ENCODE measurements at regions not wholly inside any gene's neighbourhood (a gene's known extent, or its start where the extent isn't known, plus 50 kb on each side); places are given as distances from the start of the nearest gene placed in this dataset.

- 89 to 91% (median 89%) methylated on average over 36 to 47 of the region's 47 CpGs for WGBS, 3 donors
These were observed 167.4 kb upstream of the RREB1 start for GRCh38 chr6:6940031-6941025.

GRCh38 chr6:6941201-6941600, 166.6 kb upstream of the RREB1 start:
- H3K9me3 ChIP-seq (ENCODE audit: control insufficient read depth in 2 of 2, insufficient read depth in 1 of 2, low read depth in 1 of 2, low read length in 1 of 2), result no peaks in the 10 kb centered on the region
- FAIRE-seq (no peak), DNase-seq (no peak)
- no peaks in the 10 kb centered on the region for H3K36me3 ChIP-seq (ENCODE audit: control insufficient read depth in 3 of 3, insufficient read depth in 2 of 3, low read depth in 1 of 3, low read length in 3 of 3)
- peaks cover 0 to 6% (median under 1%) of the 10 kb centered on the region in 3 donors for H3K4me1 ChIP-seq (ENCODE audit: control insufficient read depth in 3 of 3, insufficient read depth in 2 of 3, low read depth in 1 of 3, low read length in 2 of 3)
- WGBS, 3 donors, result 97% methylated on average over 8 of the region's 8 CpGs
- no peak overlapping the region for H3K4me3 ChIP-seq (ENCODE audit: low read depth in 1 of 3, low read length in 3 of 3)
- H3K27ac ChIP-seq (ENCODE audit: low read depth in 1 of 3, low read length in 2 of 3), result no peak overlapping the region
- no peaks in the 10 kb centered on the region for H3K27me3 ChIP-seq (ENCODE audit: control insufficient read depth in 3 of 3, insufficient read depth in 3 of 3, low read length in 3 of 3)

More at GRCh38 chr6:6940031-6941025, 167.4 kb upstream of the RREB1 start:
- Histone ChIP-seq H3K9me3 (ENCODE audit: control insufficient read depth in 2 of 2, insufficient read depth in 1 of 2, low read depth in 1 of 2, low read length in 1 of 2) (no peaks in the 10 kb centered on the region), H3K36me3 (ENCODE audit: control insufficient read depth in 3 of 3, insufficient read depth in 2 of 3, low read depth in 1 of 3, low read length in 3 of 3) (no peaks in the 10 kb centered on the region), H3K27ac (ENCODE audit: low read depth in 1 of 3, low read length in 2 of 3) (no peak overlapping the region), H3K27me3 (ENCODE audit: control insufficient read depth in 3 of 3, insufficient read depth in 3 of 3, low read length in 3 of 3) (no peaks in the 10 kb centered on the region), H3K4me3 (ENCODE audit: low read depth in 1 of 3, low read length in 3 of 3) (no peak overlapping the region), H3K4me1 (ENCODE audit: control insufficient read depth in 3 of 3, insufficient read depth in 2 of 3, low read depth in 1 of 3, low read length in 2 of 3) (peaks cover 0 to 6% (median 0%) of the 10 kb centered on the region in 3 donors)
- no peak for DNase-seq
- FAIRE-seq, result no peak

GRCh38 chr6:6942091-6942490, 165.7 kb upstream of the RREB1 start:
- WGBS, 3 donors, result 43 to 68% (median 45%) methylated on average over 3 of the region's 3 CpGs
- DNase-seq (peak in 1 of 2 donors; percentile 49), FAIRE-seq (no peak)
- Histone ChIP-seq H3K4me3 (ENCODE audit: low read depth in 1 of 3, low read length in 3 of 3) (no peak overlapping the region), H3K36me3 (ENCODE audit: control insufficient read depth in 3 of 3, insufficient read depth in 2 of 3, low read depth in 1 of 3, low read length in 3 of 3) (no peaks in the 10 kb centered on the region), H3K9me3 (ENCODE audit: control insufficient read depth in 2 of 2, insufficient read depth in 1 of 2, low read depth in 1 of 2, low read length in 1 of 2) (no peaks in the 10 kb centered on the region), H3K27ac (ENCODE audit: low read depth in 1 of 3, low read length in 2 of 3) (peak overlapping the region in 1 of 3 donors; percentile 39), H3K27me3 (ENCODE audit: control insufficient read depth in 3 of 3, insufficient read depth in 3 of 3, low read length in 3 of 3) (no peaks in the 10 kb centered on the region), H3K4me1 (ENCODE audit: control insufficient read depth in 3 of 3, insufficient read depth in 2 of 3, low read depth in 1 of 3, low read length in 2 of 3) (peaks cover 0 to 13% (median 4%) of the 10 kb centered on the region in 3 donors)

GRCh38 chr6:6942831-6943230, 164.9 kb upstream of the RREB1 start:
- FAIRE-seq, result no peak
- no peaks in the 10 kb centered on the region for H3K9me3 ChIP-seq (ENCODE audit: control insufficient read depth in 2 of 2, insufficient read depth in 1 of 2, low read depth in 1 of 2, low read length in 1 of 2)
- H3K27ac ChIP-seq (ENCODE audit: low read depth in 1 of 3, low read length in 2 of 3), result no peak overlapping the region
- H3K4me3 ChIP-seq (ENCODE audit: low read depth in 1 of 3, low read length in 3 of 3), result no peak overlapping the region
- DNase-seq, result peak in 1 of 2 donors; percentile 30
- no peaks in the 10 kb centered on the region for H3K27me3 ChIP-seq (ENCODE audit: control insufficient read depth in 3 of 3, insufficient read depth in 3 of 3, low read length in 3 of 3)
- 47 to 85% (median 68%) methylated on average over 13 of the region's 13 CpGs for WGBS, 3 donors
- peaks cover 0 to 18% (median 4%) of the 10 kb centered on the region in 3 donors for H3K4me1 ChIP-seq (ENCODE audit: control insufficient read depth in 3 of 3, insufficient read depth in 2 of 3, low read depth in 1 of 3, low read length in 2 of 3)
- no peaks in the 10 kb centered on the region for H3K36me3 ChIP-seq (ENCODE audit: control insufficient read depth in 3 of 3, insufficient read depth in 2 of 3, low read depth in 1 of 3, low read length in 3 of 3)

GRCh38 chr6:6943421-6943820, 164.3 kb upstream of the RREB1 start:
- H3K4me1 ChIP-seq (ENCODE audit: control insufficient read depth in 3 of 3, insufficient read depth in 2 of 3, low read depth in 1 of 3, low read length in 2 of 3), result peaks cover 0 to 18% (median 4%) of the 10 kb centered on the region in 3 donors
- H3K27me3 ChIP-seq (ENCODE audit: control insufficient read depth in 3 of 3, insufficient read depth in 3 of 3, low read length in 3 of 3), result no peaks in the 10 kb centered on the region
- 47 to 72% (median 60%) methylated on average over 1 of the region's 1 CpG for WGBS, 3 donors
- no peaks in the 10 kb centered on the region for H3K36me3 ChIP-seq (ENCODE audit: control insufficient read depth in 3 of 3, insufficient read depth in 2 of 3, low read depth in 1 of 3, low read length in 3 of 3)
- H3K27ac ChIP-seq (ENCODE audit: low read depth in 1 of 3, low read length in 2 of 3), result no peak overlapping the region
- no peaks in the 10 kb centered on the region for H3K9me3 ChIP-seq (ENCODE audit: control insufficient read depth in 2 of 2, insufficient read depth in 1 of 2, low read depth in 1 of 2, low read length in 1 of 2)
- no peak for DNase-seq
- H3K4me3 ChIP-seq (ENCODE audit: low read depth in 1 of 3, low read length in 3 of 3), result no peak overlapping the region
- FAIRE-seq, result no peak

GRCh38 chr6:6946206-6947155, 161.3 kb upstream of the RREB1 start:
- WGBS, 3 donors, result 33 to 52% (median 46%) methylated on average over 8 of the region's 8 CpGs
- Histone ChIP-seq H3K4me1 (ENCODE audit: control insufficient read depth in 3 of 3, insufficient read depth in 2 of 3, low read depth in 1 of 3, low read length in 2 of 3) (peaks cover 0 to 18% (median 6%) of the 10 kb centered on the region in 3 donors), H3K4me3 (ENCODE audit: low read depth in 1 of 3, low read length in 3 of 3) (no peak overlapping the region), H3K27ac (ENCODE audit: low read depth in 1 of 3, low read length in 2 of 3) (peak overlapping the region in 1 of 3 donors; percentile 74), H3K9me3 (ENCODE audit: control insufficient read depth in 2 of 2, insufficient read depth in 1 of 2, low read depth in 1 of 2, low read length in 1 of 2) (peaks cover 0 to 6% of the 10 kb centered on the region in 2 donors), H3K36me3 (ENCODE audit: control insufficient read depth in 3 of 3, insufficient read depth in 2 of 3, low read depth in 1 of 3, low read length in 3 of 3) (no peaks in the 10 kb centered on the region), H3K27me3 (ENCODE audit: control insufficient read depth in 3 of 3, insufficient read depth in 3 of 3, low read length in 3 of 3) (no peaks in the 10 kb centered on the region)
- DNase-seq (peak; percentile 75 to 81), FAIRE-seq (no peak)

- Histone ChIP-seq H3K4me1 (ENCODE audit: control insufficient read depth in 3 of 3, insufficient read depth in 2 of 3, low read depth in 1 of 3, low read length in 2 of 3) (peaks cover 0 to 12% (median 6%) of the 10 kb centered on the region in 3 donors), H3K27ac (ENCODE audit: low read depth in 1 of 3, low read length in 2 of 3) (no peak overlapping the region), H3K27me3 (ENCODE audit: control insufficient read depth in 3 of 3, insufficient read depth in 3 of 3, low read length in 3 of 3) (no peaks in the 10 kb centered on the region), H3K9me3 (ENCODE audit: control insufficient read depth in 2 of 2, insufficient read depth in 1 of 2, low read depth in 1 of 2, low read length in 1 of 2) (peaks cover 0 to 10% of the 10 kb centered on the region in 2 donors), H3K4me3 (ENCODE audit: low read depth in 1 of 3, low read length in 3 of 3) (no peak overlapping the region), H3K36me3 (ENCODE audit: control insufficient read depth in 3 of 3, insufficient read depth in 2 of 3, low read depth in 1 of 3, low read length in 3 of 3) (no peaks in the 10 kb centered on the region)
- FAIRE-seq, result no peak
- DNase-seq, result no peak
- WGBS, 3 donors, result 70 to 81% (median 74%) methylated on average over 3 of the region's 3 CpGs
These were observed 157.2 kb upstream of the RREB1 start for GRCh38 chr6:6950373-6951145.

All from small intestine (tissue), 7 donors.